ENCODE measurements at regions not wholly inside any gene's neighbourhood (a gene's known extent, or its start where the extent isn't known, plus 50 kb on each side); places are given as distances from the start of the nearest gene placed in this dataset.
"Not testable (repeated sequence)": the region's sequence is repeated elsewhere in the genome, so short reads cannot be mapped to it uniquely, and the experiment has no call there.

DNA sequence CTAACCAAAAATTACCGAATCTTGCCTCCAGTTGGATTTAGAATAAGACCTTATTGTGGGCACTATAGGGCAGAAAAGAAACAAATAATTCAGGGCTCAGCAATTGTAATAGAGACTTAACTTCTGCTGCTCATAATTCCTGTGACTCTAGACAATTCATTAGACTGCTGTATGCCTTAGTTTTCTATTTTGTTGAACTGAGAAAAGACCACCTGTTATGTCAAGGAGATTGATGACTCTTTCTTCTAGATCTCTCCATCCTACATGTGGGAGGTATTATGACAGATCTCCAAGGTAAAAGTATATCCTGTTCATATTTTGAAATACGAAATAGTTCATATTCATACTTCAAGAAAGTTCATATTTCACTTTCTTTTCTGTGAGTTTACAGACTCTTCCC is 605.1 kb downstream of the PSAT1 start:
- DNase-seq (ENCODE audit: low read depth, low spot score), result no peak
- H3K4me3 ChIP-seq (ENCODE audit: low read length), result no peak overlapping the region

- no peak overlapping the region for H3K4me3 ChIP-seq (ENCODE audit: low read length)
- DNase-seq (ENCODE audit: low read depth, low spot score), result no peak
Measured at GRCh38 chr9:78903581-78903980, 606.7 kb downstream of the PSAT1 start.

- no peak for DNase-seq (ENCODE audit: low read depth, low spot score)
- H3K4me3 ChIP-seq (ENCODE audit: low read length), result no peak overlapping the region
Measured at GRCh38 chr9:78904686-78905085, 607.8 kb downstream of the PSAT1 start.

DNA sequence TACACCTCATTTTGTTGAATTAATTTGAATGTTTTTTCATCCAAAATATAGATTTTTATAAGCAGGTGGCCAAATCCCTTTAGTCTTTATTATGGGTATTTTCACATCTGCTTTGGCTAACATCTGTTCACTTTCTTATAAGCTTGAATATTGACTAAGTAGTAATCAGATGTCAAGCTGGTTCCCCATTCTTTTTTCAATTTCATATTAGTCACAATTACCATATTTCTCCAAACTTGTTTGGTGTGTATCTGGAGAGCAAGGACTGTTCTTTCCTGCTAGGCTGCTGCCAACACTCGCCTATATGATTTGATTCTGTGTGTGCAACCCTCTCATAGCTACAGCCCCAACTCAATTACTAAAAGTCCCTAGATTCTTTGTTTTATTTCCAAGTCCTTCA is 608.5 kb downstream of the PSAT1 start:
- no peak for DNase-seq (ENCODE audit: low read depth, low spot score)

GRCh38 chr9:78905986-78906755 is 609.2 kb downstream of the PSAT1 start:
- DNase-seq (ENCODE audit: low read depth, low spot score), result no peak
- no peak overlapping the region for H3K4me3 ChIP-seq (ENCODE audit: low read length)

More for the DNA sequence above, 608.5 kb downstream of the PSAT1 start:
- no peak overlapping the region for H3K4me3 ChIP-seq (ENCODE audit: low read length)

DNA sequence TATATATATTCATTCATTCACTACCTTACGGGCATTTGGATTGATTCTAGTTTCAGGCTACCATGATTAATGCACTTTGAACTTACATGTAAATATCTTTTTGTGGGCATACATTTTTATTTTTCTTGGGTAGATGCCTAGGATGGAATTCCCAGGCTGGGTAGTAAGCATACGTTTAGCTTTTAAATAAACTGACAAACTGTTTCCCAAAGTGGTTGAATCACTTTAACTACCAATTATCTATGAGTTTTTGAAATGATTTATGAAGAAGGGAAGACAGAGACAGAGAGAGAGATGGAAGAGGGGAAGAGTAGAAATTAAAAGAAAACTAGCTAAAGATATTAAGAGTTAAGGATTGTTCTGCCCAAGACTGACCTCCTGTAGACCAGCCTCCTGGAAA is 612.6 kb downstream of the PSAT1 start:
- H3K4me3 ChIP-seq (ENCODE audit: low read length), result no peak overlapping the region
- no peak for DNase-seq (ENCODE audit: low read depth, low spot score)

DNA sequence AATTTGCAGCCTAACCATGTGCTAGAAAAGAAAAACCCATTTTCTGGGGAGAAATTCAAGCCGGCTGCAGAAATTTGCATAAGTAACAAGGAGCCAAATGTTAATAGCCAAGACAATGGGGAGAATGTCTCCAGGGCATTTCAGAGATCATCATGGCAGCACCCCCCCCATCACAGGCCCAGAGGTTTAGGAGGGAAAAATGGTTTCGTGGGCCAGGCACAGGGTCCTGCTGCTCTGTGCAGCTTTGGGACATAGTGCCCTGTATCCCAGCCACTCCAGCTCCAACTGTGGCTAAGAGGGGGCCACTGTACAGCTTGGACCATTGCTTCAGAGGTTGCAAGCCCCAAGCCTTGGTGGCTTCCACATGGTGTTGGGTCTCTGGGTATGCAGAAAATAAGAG is 620.0 kb downstream of the PSAT1 start:
- not testable (repeated sequence) for H3K4me3 ChIP-seq (ENCODE audit: low read length); DNase-seq (ENCODE audit: low read depth, low spot score)

- no peak for DNase-seq (ENCODE audit: low read depth, low spot score)
- no peak overlapping the region for H3K4me3 ChIP-seq (ENCODE audit: low read length)
Measured at GRCh38 chr9:78918976-78919375, 622.1 kb downstream of the PSAT1 start.

DNA sequence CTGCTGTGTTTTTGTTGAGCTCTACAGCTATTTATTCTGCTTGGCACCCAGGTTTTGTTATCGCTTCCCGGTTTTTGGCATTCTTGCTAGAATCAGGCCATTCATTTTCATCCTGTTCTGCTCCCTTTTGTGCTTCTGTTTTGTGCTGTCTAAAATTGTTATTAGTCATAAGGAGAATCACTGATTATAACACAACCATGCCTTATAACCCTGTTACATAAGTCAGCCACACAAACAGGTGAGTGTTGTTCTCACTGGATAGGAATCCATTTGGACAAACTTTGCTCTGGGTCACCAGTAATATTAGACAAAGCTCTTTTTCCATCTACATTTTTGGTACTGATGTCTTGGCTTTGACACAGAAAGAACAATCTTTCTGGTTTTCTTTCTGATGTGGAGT is 622.8 kb downstream of the PSAT1 start:
- no peak overlapping the region for H3K4me3 ChIP-seq (ENCODE audit: low read length)
- DNase-seq (ENCODE audit: low read depth, low spot score), result no peak

DNA sequence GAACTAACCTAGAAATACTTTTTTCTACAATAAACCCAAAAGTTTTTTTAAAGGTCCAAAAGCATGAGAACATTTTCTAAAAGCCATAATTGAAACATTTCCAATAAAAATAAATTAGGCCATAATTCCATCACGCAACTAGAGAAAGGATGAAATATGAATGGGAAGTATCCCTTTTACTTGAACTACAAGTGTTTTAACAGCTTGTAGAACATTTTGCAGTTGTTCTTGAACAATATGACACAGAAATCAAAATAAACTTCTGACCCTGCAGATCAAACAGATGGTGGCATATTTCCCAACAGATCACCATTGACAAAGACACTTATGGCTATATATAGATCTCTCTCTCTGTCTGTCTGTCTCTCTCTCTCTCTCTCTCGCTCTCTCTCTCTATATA is 624.4 kb downstream of the PSAT1 start:
- no peak for DNase-seq (ENCODE audit: low read depth, low spot score)
- H3K4me3 ChIP-seq (ENCODE audit: low read length), result no peak overlapping the region

- H3K4me3 ChIP-seq (ENCODE audit: low read length), result no peak overlapping the region
Measured at GRCh38 chr9:78923966-78924659, 627.2 kb downstream of the PSAT1 start.

GRCh38 chr9:78927099-78927940 is 630.4 kb downstream of the PSAT1 start:
- H3K4me3 ChIP-seq (ENCODE audit: low read length), result no peak overlapping the region
- no peak for DNase-seq (ENCODE audit: low read depth, low spot score)

More at GRCh38 chr9:78923966-78924659, 627.2 kb downstream of the PSAT1 start:
- DNase-seq (ENCODE audit: low read depth, low spot score), result no peak

DNA sequence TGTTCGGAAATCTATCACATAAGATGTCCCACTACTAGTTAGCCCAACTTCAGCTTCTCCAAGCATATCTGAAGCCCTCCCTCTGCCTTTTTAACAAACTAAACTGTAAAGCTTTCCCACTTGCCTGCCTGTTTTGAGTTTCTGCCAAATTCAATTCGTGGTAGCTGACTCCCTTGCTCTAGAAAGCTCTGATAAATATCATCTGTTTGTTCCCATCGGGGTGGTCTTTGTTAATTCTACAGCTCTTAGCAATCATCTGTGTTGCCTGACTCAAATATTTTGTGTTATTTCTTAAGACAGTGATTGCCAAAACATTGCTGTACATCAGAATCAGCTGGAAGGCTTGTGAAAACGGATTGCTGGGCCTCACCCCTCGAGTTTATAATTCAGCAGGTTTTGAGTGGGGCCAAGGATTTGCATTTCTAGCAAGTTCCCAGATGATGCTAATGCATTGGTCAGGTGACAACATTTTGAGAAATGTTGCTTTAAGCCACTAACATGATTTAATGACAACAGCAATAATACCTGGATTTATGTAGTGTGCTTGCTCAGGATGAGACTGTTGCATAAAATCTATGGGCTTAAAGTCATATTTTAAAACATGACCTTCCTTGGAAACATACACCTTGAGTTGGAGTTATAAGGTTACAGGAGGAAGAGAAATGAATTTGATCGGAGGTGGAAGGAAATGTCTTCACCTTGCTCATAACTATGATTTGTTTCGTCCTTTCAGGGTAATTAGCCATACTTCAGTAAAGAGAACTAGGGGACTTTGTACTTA is 631.9 kb downstream of the PSAT1 start:
- no peak for DNase-seq (ENCODE audit: low read depth, low spot score)
- no peak overlapping the region for H3K4me3 ChIP-seq (ENCODE audit: low read length)

GRCh38 chr9:78930281-78930680 is 633.4 kb downstream of the PSAT1 start:
- no peak overlapping the region for H3K4me3 ChIP-seq (ENCODE audit: low read length)
- DNase-seq (ENCODE audit: low read depth, low spot score), result no peak

- H3K4me3 ChIP-seq (ENCODE audit: low read length), result no peak overlapping the region
- no peak for DNase-seq (ENCODE audit: low read depth, low spot score)
Measured at GRCh38 chr9:78932849-78933627, 636.1 kb downstream of the PSAT1 start.

DNA sequence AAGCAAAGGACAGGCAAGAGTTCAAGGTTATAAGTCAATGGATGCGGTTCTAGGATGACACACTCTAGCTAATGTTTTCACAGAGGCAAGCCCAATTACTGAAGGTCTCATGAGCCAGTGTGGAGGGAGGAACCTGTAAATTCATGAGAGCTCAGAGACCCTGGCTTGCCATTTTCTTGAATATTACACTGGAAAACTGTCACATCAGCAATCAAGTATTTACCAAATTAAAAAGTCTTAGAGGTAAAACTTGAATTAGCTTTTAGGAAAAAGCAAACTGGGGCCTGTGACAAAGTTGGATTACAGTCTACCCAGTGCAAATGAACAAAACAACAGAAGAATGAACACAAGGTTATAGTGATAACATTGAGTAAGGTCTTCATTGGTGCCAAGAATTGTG is 636.9 kb upstream of the TLE4 start:
- H3K4me3 ChIP-seq (ENCODE audit: low read length), result no peak overlapping the region

GRCh38 chr9:78938821-78939220 is 632.9 kb upstream of the TLE4 start:
- no peak for DNase-seq (ENCODE audit: low read depth, low spot score)
- H3K4me3 ChIP-seq (ENCODE audit: low read length), result no peak overlapping the region

More for the DNA sequence above, 636.9 kb upstream of the TLE4 start:
- no peak for DNase-seq (ENCODE audit: low read depth, low spot score)

DNA sequence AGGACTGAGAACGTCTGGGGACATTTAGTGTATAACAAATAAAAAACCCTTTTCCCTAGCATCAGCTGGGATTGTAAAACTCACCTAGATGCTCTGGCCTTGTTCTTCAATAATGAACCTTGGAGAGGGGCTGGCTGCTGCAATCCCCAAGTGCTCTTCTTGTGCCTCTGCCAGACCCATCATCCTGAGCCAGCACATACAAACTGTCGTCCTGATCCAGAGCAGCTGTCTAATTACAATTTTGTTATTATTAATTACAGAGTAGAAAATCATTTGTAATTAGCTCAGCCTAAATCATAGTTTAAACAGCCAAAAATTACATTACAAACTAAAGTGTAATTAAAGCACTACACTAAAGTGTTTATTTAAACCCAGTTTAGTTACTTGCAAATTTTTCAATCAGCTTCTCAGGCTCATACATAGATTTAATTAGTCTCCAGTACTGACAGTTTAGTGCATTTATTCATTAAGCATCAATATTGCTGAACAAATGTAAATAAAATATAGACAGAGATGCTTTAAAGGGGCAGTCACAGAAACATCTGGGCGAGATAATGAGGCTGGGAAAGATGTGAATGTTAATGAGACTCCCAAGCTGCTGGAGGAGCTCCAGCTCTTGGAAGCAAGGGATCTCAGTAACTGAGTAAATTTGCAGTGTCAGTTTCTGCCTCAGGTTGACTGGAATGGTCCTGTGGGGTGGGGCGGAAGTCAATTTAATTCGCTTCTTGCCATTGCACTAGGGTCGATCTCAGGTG is 632.3 kb upstream of the TLE4 start:
- no peak for DNase-seq (ENCODE audit: low read depth, low spot score)
- H3K4me3 ChIP-seq (ENCODE audit: low read length), result no peak overlapping the region

Data from Jurkat, Clone E6-1 (cell line).